H1 (cell line): ENCODE measurements at regions not wholly inside any gene's neighbourhood (a gene's known extent, or its start where the extent isn't known, plus 50 kb on each side); places are given as distances from the start of the nearest gene placed in this dataset.

Experiments used
- CTCF ChIA-PET: fragments of 300-600 bp; sonication (Branson Sonifier 250); formaldehyde crosslinking; loops from one replicate; lab custom pipeline; 2021; ENCODE audit not compliant: partially characterized antibody; lab: Charles Lee
- POLR2A ChIA-PET: fragments of 300-600 bp; sonication (Branson Sonifier 250); formaldehyde crosslinking; loops from one replicate; lab custom pipeline; 2021; ENCODE audit warnings: inconsistent platforms; ENCODE audit not compliant: partially characterized antibody; lab: Charles Lee
- DNase-seq, 2 experiments: peaks; one replicate each; pipeline versions ENCODE4 v3.0.0 to v3.0.0-alpha.2; 2010 to 2022; ENCODE audit warnings: low spot score in 2 of 2, low read depth in 1 of 2, mixed read lengths in 1 of 2
- FAIRE-seq: peaks from 2 replicates; lab custom pipeline; 2011; peaks lifted over from hg19 to GRCh38; lab: Jason Lieb, UNC
- H2AFZ ChIP-seq: 2 replicates; pipeline ENCODE4 v1.8.1; 2012; ENCODE audit warnings: low read length, inconsistent platforms
- H2AK5ac ChIP-seq: 2 replicates; pipeline ENCODE4 v1.6.1; 2013; ENCODE audit warnings: low read depth, low read length
- H2BK120ac ChIP-seq: replicated peaks from 2 replicates; pipeline ENCODE3; 2013; ENCODE audit warnings: low read depth, low read length, inconsistent platforms
- H2BK12ac ChIP-seq: 2 replicates; pipeline ENCODE4 v1.6.1; 2013; ENCODE audit warnings: low read depth, low read length
- H2BK15ac ChIP-seq: 2 replicates; pipeline ENCODE4 v1.6.1; 2013; ENCODE audit warnings: low read length
- H2BK20ac ChIP-seq: 2 replicates; pipeline ENCODE4 v1.6.1; 2013; ENCODE audit warnings: low read length
- H2BK5ac ChIP-seq: 2 replicates; pipeline ENCODE4 v1.6.1; 2013; ENCODE audit warnings: low read depth, low read length
- H3K14ac ChIP-seq: 2 replicates; pipeline ENCODE4 v1.6.1; 2013; ENCODE audit warnings: inconsistent platforms; ENCODE audit not compliant: insufficient read length
- H3K18ac ChIP-seq: 2 replicates; pipeline ENCODE4 v1.6.1; 2013; ENCODE audit warnings: low read length; ENCODE audit errors: extremely low read depth
- H3K23ac ChIP-seq: 2 replicates; pipeline ENCODE4 v1.6.1; 2013; ENCODE audit warnings: inconsistent platforms; ENCODE audit not compliant: insufficient read length
- H3K23me2 ChIP-seq: 2 replicates; pipeline ENCODE4 v1.6.1; 2013; ENCODE audit warnings: low read depth, low read length
- H3K27ac ChIP-seq: 2 replicates; pipeline ENCODE4 v1.6.1; 2011; ENCODE audit warnings: low read depth, low read length, inconsistent platforms
- H3K27me3 ChIP-seq, 4 experiments: replicated peaks in 1 of 4; 1 replicate in 1 of 4; 2 replicates in 3 of 4; pipeline versions ENCODE4 v1.6.1 to v1.8.1; 2011 to 2013; ENCODE audit warnings: low read length in 3 of 4, mild to moderate bottlenecking in 3 of 4, inconsistent platforms in 2 of 4, mixed read lengths in 2 of 4, moderate library complexity in 1 of 4; ENCODE audit not compliant: control insufficient read depth in 3 of 4, insufficient read depth in 3 of 4; ENCODE audit errors: extremely low read depth in 1 of 4
- H3K36me3 ChIP-seq, 4 experiments: 2 replicates each; pipeline versions ENCODE4 v1.6.1 to v1.8.1; 2011 to 2013; ENCODE audit warnings: mild to moderate bottlenecking in 4 of 4, low read length in 3 of 4, moderate library complexity in 2 of 4, control low read depth in 1 of 4, inconsistent platforms in 1 of 4; ENCODE audit not compliant: insufficient read depth in 4 of 4, control insufficient read depth in 2 of 4
- H3K4ac ChIP-seq: replicated peaks from 2 replicates; pipeline ENCODE3; 2013; ENCODE audit warnings: low read length, low read depth, mixed read lengths, inconsistent platforms; ENCODE audit not compliant: insufficient read length
- H3K4me1 ChIP-seq, 4 experiments: replicated peaks in 1 of 4; 1 replicate in 1 of 4; 2 replicates in 3 of 4; pipeline versions ENCODE4 v1.6.1 to v1.8.1; 2011 to 2013; ENCODE audit warnings: low read length in 3 of 4, inconsistent platforms in 2 of 4, mixed read lengths in 1 of 4; ENCODE audit not compliant: insufficient read depth in 4 of 4, control insufficient read depth in 3 of 4
- H3K4me2 ChIP-seq, 2 experiments: 2 replicates each; pipeline versions ENCODE4 v1.6.1 to v1.8.1; 2011 to 2013; ENCODE audit warnings: low read depth in 2 of 2, low read length in 2 of 2, control low read depth in 1 of 2, inconsistent platforms in 1 of 2, mild to moderate bottlenecking in 1 of 2; ENCODE audit not compliant: insufficient read depth in 1 of 2
- H3K4me3 ChIP-seq, 4 experiments: fragments of 200-600, 300-600 bp in 1 of 4; sonication (generic), shearing (Covaris generic), sonication (Bioruptor Twin) in 1 of 4; 2 replicates each; pipeline versions ENCODE4 v1.5.1 to v1.8.1; 2011 to 2016; ENCODE audit warnings: low read length in 4 of 4, low read depth in 3 of 4, control low read depth in 2 of 4, inconsistent platforms in 2 of 4, mild to moderate bottlenecking in 2 of 4, mixed read lengths in 1 of 4, moderate library complexity in 1 of 4; ENCODE audit not compliant: insufficient read depth in 2 of 4; ENCODE audit errors: extremely low read depth in 1 of 4
- H3K56ac ChIP-seq: replicated peaks from 2 replicates; pipeline ENCODE3; 2013; ENCODE audit warnings: low read depth, mild to moderate bottlenecking, mixed read lengths, low read length, inconsistent platforms; ENCODE audit not compliant: insufficient read length
- H3K79me1 ChIP-seq: 2 replicates; pipeline ENCODE4 v1.6.1; 2013; ENCODE audit warnings: low read depth, low read length, control low read depth
- H3K79me2 ChIP-seq, 2 experiments: 2 replicates each; pipeline versions ENCODE4 v1.6.1 to v1.8.1; 2012 to 2013; ENCODE audit warnings: low read length in 2 of 2, mild to moderate bottlenecking in 2 of 2, inconsistent platforms in 1 of 2; ENCODE audit not compliant: insufficient read depth in 2 of 2, control insufficient read depth in 1 of 2
- H3K9ac ChIP-seq, 4 experiments: replicated peaks in 1 of 4; 1 replicate in 1 of 4; 2 replicates in 3 of 4; pipeline versions ENCODE4 v1.6.1 to v1.8.1; 2011 to 2013; ENCODE audit warnings: low read depth in 3 of 4, low read length in 3 of 4, control low read depth in 2 of 4, mild to moderate bottlenecking in 2 of 4, moderate library complexity in 2 of 4, inconsistent platforms in 1 of 4; ENCODE audit errors: extremely low read depth in 1 of 4
- H3K9me3 ChIP-seq, 2 experiments: 2 replicates each; pipeline versions ENCODE4 v1.6.1 to v1.8.1; 2012 to 2013; ENCODE audit warnings: mild to moderate bottlenecking in 2 of 2, moderate library complexity in 2 of 2, control low read depth in 1 of 2, inconsistent platforms in 1 of 2, low read depth in 1 of 2, low read length in 1 of 2, mixed read lengths in 1 of 2; ENCODE audit not compliant: insufficient read depth in 2 of 2
- H4K20me1 ChIP-seq, 2 experiments: replicated peaks in 1 of 2; 2 replicates each; pipeline versions ENCODE3 to v1.8.1; 2011 to 2013; ENCODE audit warnings: inconsistent platforms in 2 of 2, low read length in 2 of 2, mild to moderate bottlenecking in 1 of 2; ENCODE audit not compliant: insufficient read depth in 2 of 2, control insufficient read depth in 1 of 2
- H4K5ac ChIP-seq: 2 replicates; pipeline ENCODE4 v1.6.1; 2013; ENCODE audit warnings: low read length, low read depth, mixed read lengths, inconsistent platforms; ENCODE audit not compliant: insufficient read length
- H4K8ac ChIP-seq: 2 replicates; pipeline ENCODE4 v1.8.0; 2013; ENCODE audit warnings: mild to moderate bottlenecking, moderate library complexity, low read length, inconsistent platforms; ENCODE audit not compliant: insufficient read depth; ENCODE audit errors: extremely low read depth
- H4K91ac ChIP-seq: replicated peaks from 2 replicates; pipeline ENCODE3; 2013; ENCODE audit warnings: low read length, mixed read lengths, inconsistent platforms; ENCODE audit not compliant: insufficient read length
- CTCF ChIP-seq, 3 experiments: IDR thresholded peaks; 1 replicate in 2 of 3; 2 replicates in 1 of 3; pipeline versions ENCODE4 v1.5.1 to v1.6.1; 2011; ENCODE audit warnings: low read length in 3 of 3, mild to moderate bottlenecking in 3 of 3, inconsistent platforms in 2 of 3, low read depth in 1 of 3, moderate library complexity in 1 of 3; ENCODE audit not compliant: insufficient read depth in 1 of 3; ENCODE audit errors: control extremely low read depth in 1 of 3
- JUND ChIP-seq: IDR thresholded peaks from 2 replicates; pipeline ENCODE4 v1.6.1; 2011; ENCODE audit warnings: mild to moderate bottlenecking, improper control_type of control experiment, low read length
- MAX ChIP-seq: IDR thresholded peaks from 2 replicates; pipeline ENCODE4 v1.6.1; 2012; ENCODE audit warnings: inconsistent platforms
- NRF1 ChIP-seq: IDR thresholded peaks from 2 replicates; pipeline ENCODE4 v1.6.1; 2011; ENCODE audit warnings: mild to moderate bottlenecking, low read depth, low read length, improper control_type of control experiment
- TBP ChIP-seq: IDR thresholded peaks from 2 replicates; pipeline ENCODE4 v1.6.1; 2011; ENCODE audit warnings: low read depth, low read length, improper control_type of control experiment

- no peak overlapping the region for H3K18ac ChIP-seq
- H3K79me1 ChIP-seq = no peaks in the 10 kb centered on the region
- no peak overlapping the region for H3K27ac ChIP-seq
- no peak overlapping the region for H3K4me2 ChIP-seq
- no peak overlapping the region for H2BK12ac ChIP-seq
- H3K4me3 ChIP-seq = no peak overlapping the region
- H4K91ac ChIP-seq = no peak overlapping the region
- POLR2A ChIA-PET = no interaction called here
- no peaks in the 10 kb centered on the region for H3K4me1 ChIP-seq
- no peak overlapping the region for H4K5ac ChIP-seq
- no peak for TF ChIP-seq JUND
- no peak for TF ChIP-seq MAX
- no peak for TF ChIP-seq TBP
- no peak for TF ChIP-seq NRF1
- no peak for TF ChIP-seq CTCF (IDR thresholded peaks at IDR 0.05; ENCODE audit: control extremely low read depth in 1 of 3, insufficient read depth in 1 of 3, low read depth in 1 of 3, low read length in 3 of 3)
- no peaks in the 10 kb centered on the region for H3K36me3 ChIP-seq
- no peak for FAIRE-seq
- no peak overlapping the region for H2AK5ac ChIP-seq
- no peak overlapping the region for H2AFZ ChIP-seq
- H2BK120ac ChIP-seq = no peak overlapping the region
- H3K9me3 ChIP-seq = no peaks in the 10 kb centered on the region
- H3K9ac ChIP-seq = no peak overlapping the region
- no peaks in the 10 kb centered on the region for H4K20me1 ChIP-seq
- H4K8ac ChIP-seq = no peak overlapping the region
- no peaks in the 10 kb centered on the region for H3K79me2 ChIP-seq
- H3K56ac ChIP-seq = no peak overlapping the region
- no peak overlapping the region for H2BK15ac ChIP-seq
- DNase-seq = no peak
- H3K27me3 ChIP-seq = no peaks in the 10 kb centered on the region
- no peak overlapping the region for H3K4ac ChIP-seq
- CTCF ChIA-PET = no interaction called here
- H3K14ac ChIP-seq = no peak overlapping the region
- no peaks in the 10 kb centered on the region for H3K23me2 ChIP-seq
- no peak overlapping the region for H2BK20ac ChIP-seq
- no peak overlapping the region for H3K23ac ChIP-seq
- no peak overlapping the region for H2BK5ac ChIP-seq
Measured at GRCh38 chr12:28891126-28891525, 258.0 kb upstream of the FAR2 start.
